ENCODE measurements at regions not wholly inside any gene's neighbourhood (a gene's known extent, or its start where the extent isn't known, plus 50 kb on each side); places are given as distances from the start of the nearest gene placed in this dataset.

- Mint-ChIP-seq H3K36me3 (ENCODE audit: low read depth) (no peaks in the 10 kb centered on the region), H3K9me3 (peaks cover 2% of the 10 kb centered on the region; the same call in 1 of the 3 replicates), H3K27ac (peak overlapping the region; percentile 10; the same call in 1 of the 2 replicates), H3K27me3 (ENCODE audit: insufficient read depth, low read depth, poor library complexity) (no peaks in the 10 kb centered on the region), H3K4me1 (peaks cover 18% of the 10 kb centered on the region; the same call in 2 of the 3 replicates), H3K4me3 (no peak overlapping the region)
- H2AFZ ChIP-seq: no peak overlapping the region
- no peak overlapping the region for H3K4me2 ChIP-seq
- H3K9me2 ChIP-seq (ENCODE audit: insufficient read depth): no peaks in the 10 kb centered on the region
- no peaks in the 10 kb centered on the region for H3F3A ChIP-seq (replicated peaks; ENCODE audit: low read depth)
- no peak for DNase-seq (ENCODE audit: low spot score)
- no peak overlapping the region for H3K4me3 ChIP-seq
- no peaks in the 10 kb centered on the region for H3K79me2 ChIP-seq (replicated peaks; ENCODE audit: insufficient read depth)
- H3K4me1 ChIP-seq (ENCODE audit: insufficient read depth): peaks cover 19% of the 10 kb centered on the region; the same call in 1 of the 2 replicates
- H3K27ac ChIP-seq (ENCODE audit: low read depth): no peak overlapping the region
- no peaks in the 10 kb centered on the region for H4K20me1 ChIP-seq (replicated peaks; ENCODE audit: insufficient read depth)
- no peaks in the 10 kb centered on the region for H3K27me3 ChIP-seq (ENCODE audit: insufficient read depth)
- no peak for ATAC-seq
- TF ChIP-seq EZH2 (IDR thresholded peaks at IDR 0.05; ENCODE audit: low read depth, unreplicated experiment): no peak
- TF ChIP-seq, protein P1, sequence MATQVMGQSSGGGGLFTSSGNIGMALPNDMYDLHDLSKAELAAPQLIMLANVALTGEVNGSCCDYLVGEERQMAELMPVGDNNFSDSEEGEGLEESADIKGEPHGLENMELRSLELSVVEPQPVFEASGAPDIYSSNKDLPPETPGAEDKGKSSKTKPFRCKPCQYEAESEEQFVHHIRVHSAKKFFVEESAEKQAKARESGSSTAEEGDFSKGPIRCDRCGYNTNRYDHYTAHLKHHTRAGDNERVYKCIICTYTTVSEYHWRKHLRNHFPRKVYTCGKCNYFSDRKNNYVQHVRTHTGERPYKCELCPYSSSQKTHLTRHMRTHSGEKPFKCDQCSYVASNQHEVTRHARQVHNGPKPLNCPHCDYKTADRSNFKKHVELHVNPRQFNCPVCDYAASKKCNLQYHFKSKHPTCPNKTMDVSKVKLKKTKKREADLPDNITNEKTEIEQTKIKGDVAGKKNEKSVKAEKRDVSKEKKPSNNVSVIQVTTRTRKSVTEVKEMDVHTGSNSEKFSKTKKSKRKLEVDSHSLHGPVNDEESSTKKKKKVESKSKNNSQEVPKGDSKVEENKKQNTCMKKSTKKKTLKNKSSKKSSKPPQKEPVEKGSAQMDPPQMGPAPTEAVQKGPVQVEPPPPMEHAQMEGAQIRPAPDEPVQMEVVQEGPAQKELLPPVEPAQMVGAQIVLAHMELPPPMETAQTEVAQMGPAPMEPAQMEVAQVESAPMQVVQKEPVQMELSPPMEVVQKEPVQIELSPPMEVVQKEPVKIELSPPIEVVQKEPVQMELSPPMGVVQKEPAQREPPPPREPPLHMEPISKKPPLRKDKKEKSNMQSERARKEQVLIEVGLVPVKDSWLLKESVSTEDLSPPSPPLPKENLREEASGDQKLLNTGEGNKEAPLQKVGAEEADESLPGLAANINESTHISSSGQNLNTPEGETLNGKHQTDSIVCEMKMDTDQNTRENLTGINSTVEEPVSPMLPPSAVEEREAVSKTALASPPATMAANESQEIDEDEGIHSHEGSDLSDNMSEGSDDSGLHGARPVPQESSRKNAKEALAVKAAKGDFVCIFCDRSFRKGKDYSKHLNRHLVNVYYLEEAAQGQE (IDR thresholded peaks at IDR 0.05; ENCODE audit: unreplicated experiment): no peak
- no peak for TF ChIP-seq EZH2phosphoT487 (IDR thresholded peaks at IDR 0.05; ENCODE audit: unreplicated experiment)
- no peak for TF ChIP-seq CREB1 (CRISPR knock-in tag; IDR thresholded peaks at IDR 0.05; ENCODE audit: low read depth)
- no peak for TF ChIP-seq STAT1 (IDR thresholded peaks at IDR 0.05; ENCODE audit: unreplicated experiment)
- no peak for TF ChIP-seq ZNF114 (CRISPR knock-in tag; IDR thresholded peaks at IDR 0.05)
- no peak for TF ChIP-seq NANOG (IDR thresholded peaks at IDR 0.05; ENCODE audit: borderline replicate concordance)
- TF ChIP-seq ZNF462 (CRISPR knock-in tag; IDR thresholded peaks at IDR 0.05): no peak
- TF ChIP-seq, protein P2, sequence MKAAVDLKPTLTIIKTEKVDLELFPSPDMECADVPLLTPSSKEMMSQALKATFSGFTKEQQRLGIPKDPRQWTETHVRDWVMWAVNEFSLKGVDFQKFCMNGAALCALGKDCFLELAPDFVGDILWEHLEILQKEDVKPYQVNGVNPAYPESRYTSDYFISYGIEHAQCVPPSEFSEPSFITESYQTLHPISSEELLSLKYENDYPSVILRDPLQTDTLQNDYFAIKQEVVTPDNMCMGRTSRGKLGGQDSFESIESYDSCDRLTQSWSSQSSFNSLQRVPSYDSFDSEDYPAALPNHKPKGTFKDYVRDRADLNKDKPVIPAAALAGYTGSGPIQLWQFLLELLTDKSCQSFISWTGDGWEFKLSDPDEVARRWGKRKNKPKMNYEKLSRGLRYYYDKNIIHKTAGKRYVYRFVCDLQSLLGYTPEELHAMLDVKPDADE (IDR thresholded peaks at IDR 0.05): no peak
- TF ChIP-seq POLR2AphosphoS5 (IDR thresholded peaks at IDR 0.05; ENCODE audit: low read depth): no peak
- TF ChIP-seq CTCF (conservative IDR thresholded peaks at IDR 0.05; ENCODE audit: low read depth in 2 of 2): no peak
- no peak for TF ChIP-seq JUNB (IDR thresholded peaks at IDR 0.05; ENCODE audit: unreplicated experiment)
- no peak for TF ChIP-seq ZNF331 (CRISPR knock-in tag; IDR thresholded peaks at IDR 0.05; ENCODE audit: low read depth)
- no peaks in the 10 kb centered on the region for H3K36me3 ChIP-seq (ENCODE audit: insufficient read depth)
Measured at GRCh38 chr6:81561071-81561564, 191.4 kb downstream of the TENT5A start.

Measured in GM23338 (cell line).